ENCODE measurements at regions not wholly inside any gene's neighbourhood (a gene's known extent, or its start where the extent isn't known, plus 50 kb on each side); places are given as distances from the start of the nearest gene placed in this dataset.

GRCh38 chr2:240328526-240328925 lies 106.9 kb upstream of the GPC1 start:
- H3K36me3 Mint-ChIP-seq, result peaks cover 1% of the 10 kb centered on the region
- H3K27me3 Mint-ChIP-seq, result peaks cover 12% of the 10 kb centered on the region
- peaks cover 17% of the 10 kb centered on the region for H3K9me3 Mint-ChIP-seq
- H3K4me3 Mint-ChIP-seq, result no peak overlapping the region
- H3K4me1 Mint-ChIP-seq, result no peaks in the 10 kb centered on the region
- no peak overlapping the region for H3K27ac Mint-ChIP-seq

GRCh38 chr2:240329116-240329665 lies 106.3 kb upstream of the GPC1 start:
- Mint-ChIP-seq H3K27me3 (peaks cover 12% of the 10 kb centered on the region), H3K36me3 (peaks cover 1% of the 10 kb centered on the region), H3K4me1 (no peaks in the 10 kb centered on the region), H3K27ac (no peak overlapping the region), H3K4me3 (no peak overlapping the region), H3K9me3 (peaks cover 17% of the 10 kb centered on the region)

GRCh38 chr2:240329778-240330177 lies 105.7 kb upstream of the GPC1 start:
- Mint-ChIP-seq H3K27me3 (peaks cover 12% of the 10 kb centered on the region), H3K36me3 (peaks cover 1% of the 10 kb centered on the region), H3K27ac (no peak overlapping the region), H3K4me3 (no peak overlapping the region), H3K9me3 (peaks cover 17% of the 10 kb centered on the region), H3K4me1 (no peaks in the 10 kb centered on the region)

GRCh38 chr2:240333985-240334384 lies 101.5 kb upstream of the GPC1 start:
- Mint-ChIP-seq H3K4me3 (no peak overlapping the region), H3K36me3 (peaks cover 1% of the 10 kb centered on the region), H3K27me3 (peaks cover 19% of the 10 kb centered on the region), H3K27ac (no peak overlapping the region), H3K9me3 (peaks cover 17% of the 10 kb centered on the region), H3K4me1 (no peaks in the 10 kb centered on the region)

GRCh38 chr2:240335061-240335460 lies 100.4 kb upstream of the GPC1 start:
- no peak overlapping the region for H3K27ac Mint-ChIP-seq
- peaks cover 17% of the 10 kb centered on the region for H3K9me3 Mint-ChIP-seq
- H3K36me3 Mint-ChIP-seq, result peaks cover 1% of the 10 kb centered on the region
- no peaks in the 10 kb centered on the region for H3K4me1 Mint-ChIP-seq
- no peak overlapping the region for H3K4me3 Mint-ChIP-seq
- peaks cover 20% of the 10 kb centered on the region for H3K27me3 Mint-ChIP-seq

GRCh38 chr2:240336820-240337427 lies 98.5 kb upstream of the GPC1 start:
- no peak overlapping the region for H3K4me3 Mint-ChIP-seq
- H3K9me3 Mint-ChIP-seq, result peaks cover 14% of the 10 kb centered on the region
- no peaks in the 10 kb centered on the region for H3K4me1 Mint-ChIP-seq
- H3K36me3 Mint-ChIP-seq, result peaks cover under 1% of the 10 kb centered on the region
- no peak overlapping the region for H3K27ac Mint-ChIP-seq
- H3K27me3 Mint-ChIP-seq, result peaks cover 18% of the 10 kb centered on the region

- Mint-ChIP-seq H3K27me3 (peaks cover 12% of the 10 kb centered on the region), H3K36me3 (no peaks in the 10 kb centered on the region), H3K9me3 (peaks cover under 1% of the 10 kb centered on the region), H3K4me1 (no peaks in the 10 kb centered on the region), H3K4me3 (no peak overlapping the region), H3K27ac (no peak overlapping the region)
Measured at GRCh38 chr2:240338274-240338673, 97.2 kb upstream of the GPC1 start.

GRCh38 chr2:240339411-240340360 lies 95.8 kb upstream of the GPC1 start:
- Mint-ChIP-seq H3K4me1 (no peaks in the 10 kb centered on the region), H3K9me3 (no peaks in the 10 kb centered on the region), H3K36me3 (no peaks in the 10 kb centered on the region), H3K27me3 (peaks cover 12% of the 10 kb centered on the region), H3K4me3 (no peak overlapping the region), H3K27ac (no peak overlapping the region)

- no peaks in the 10 kb centered on the region for H3K36me3 Mint-ChIP-seq
Measured at GRCh38 chr2:240340361-240340761, 95.1 kb upstream of the GPC1 start.

GRCh38 chr2:240341064-240341463 lies 94.4 kb upstream of the GPC1 start:
- Mint-ChIP-seq H3K9me3 (no peaks in the 10 kb centered on the region), H3K4me3 (no peak overlapping the region), H3K27me3 (peaks cover 10% of the 10 kb centered on the region), H3K4me1 (no peaks in the 10 kb centered on the region), H3K36me3 (peaks cover 1% of the 10 kb centered on the region), H3K27ac (no peak overlapping the region)

More at GRCh38 chr2:240340361-240340761, 95.1 kb upstream of the GPC1 start:
- Mint-ChIP-seq H3K4me3 (no peak overlapping the region), H3K4me1 (no peaks in the 10 kb centered on the region), H3K27me3 (peaks cover 12% of the 10 kb centered on the region), H3K27ac (no peak overlapping the region), H3K9me3 (no peaks in the 10 kb centered on the region)

- H3K27ac Mint-ChIP-seq, result no peak overlapping the region
- peaks cover 1% of the 10 kb centered on the region for H3K36me3 Mint-ChIP-seq
- H3K9me3 Mint-ChIP-seq, result no peaks in the 10 kb centered on the region
- H3K4me1 Mint-ChIP-seq, result no peaks in the 10 kb centered on the region
- no peak overlapping the region for H3K4me3 Mint-ChIP-seq
- peaks cover 2% of the 10 kb centered on the region for H3K27me3 Mint-ChIP-seq
Measured at GRCh38 chr2:240343548-240343947, 91.9 kb upstream of the GPC1 start.

GRCh38 chr2:240344904-240345303 lies 90.6 kb upstream of the GPC1 start:
- H3K4me1 Mint-ChIP-seq, result no peaks in the 10 kb centered on the region
- H3K27ac Mint-ChIP-seq, result no peak overlapping the region
- H3K9me3 Mint-ChIP-seq, result no peaks in the 10 kb centered on the region
- H3K36me3 Mint-ChIP-seq, result peaks cover 1% of the 10 kb centered on the region
- H3K27me3 Mint-ChIP-seq, result no peaks in the 10 kb centered on the region
- no peak overlapping the region for H3K4me3 Mint-ChIP-seq

- peaks cover 2% of the 10 kb centered on the region for H3K27me3 Mint-ChIP-seq
- no peaks in the 10 kb centered on the region for H3K9me3 Mint-ChIP-seq
- no peak overlapping the region for H3K4me3 Mint-ChIP-seq
- no peak overlapping the region for H3K27ac Mint-ChIP-seq
- peaks cover 1% of the 10 kb centered on the region for H3K36me3 Mint-ChIP-seq
- no peaks in the 10 kb centered on the region for H3K4me1 Mint-ChIP-seq
Measured at GRCh38 chr2:240346015-240346752, 89.3 kb upstream of the GPC1 start.

GRCh38 chr2:240346753-240347372 lies 88.6 kb upstream of the GPC1 start:
- Mint-ChIP-seq H3K36me3 (peaks cover 1% of the 10 kb centered on the region), H3K9me3 (no peaks in the 10 kb centered on the region), H3K27ac (no peak overlapping the region), H3K4me3 (no peak overlapping the region), H3K4me1 (no peaks in the 10 kb centered on the region), H3K27me3 (peaks cover 2% of the 10 kb centered on the region)

GRCh38 chr2:240347373-240347940 lies 88.0 kb upstream of the GPC1 start:
- Mint-ChIP-seq H3K4me3 (no peak overlapping the region), H3K4me1 (no peaks in the 10 kb centered on the region), H3K9me3 (no peaks in the 10 kb centered on the region), H3K36me3 (peaks cover 1% of the 10 kb centered on the region), H3K27me3 (peaks cover 2% of the 10 kb centered on the region), H3K27ac (no peak overlapping the region)

Data from activated naive CD4-positive, alpha-beta T cell treated with anti-CD3 and anti-CD28 coated beads, Interleukin-2, amount 50 U/mL, for 24 hours (primary cell).